Astrocyte of the spinal cord (primary cell): ENCODE measurements at regions not wholly inside any gene's neighbourhood (a gene's known extent, or its start where the extent isn't known, plus 50 kb on each side); places are given as distances from the start of the nearest gene placed in this dataset.

Experiments
- DNase-seq: peaks from one replicate; pipeline ENCODE4 v3.0.0; 2011; ENCODE audit warnings: low read depth, low spot score
- H3K4me3 ChIP-seq: 2 replicates; pipeline ENCODE4 v1.5.1; 2011; ENCODE audit warnings: low read depth, mild to moderate bottlenecking, low read length, moderate library complexity
- in situ Hi-C: cut with HindIII; loops from 2 replicates; pipeline ENCODE4 v1.10.0; 2017; ENCODE audit warnings: low sequenced_read_pairs
- TF ChIP-seq, protein P1 (sequence below): IDR thresholded peaks from 2 replicates; pipeline ENCODE4 v1.5.1; 2012; ENCODE audit warnings: low read depth, mild to moderate bottlenecking, low read length, inconsistent platforms

DNA sequence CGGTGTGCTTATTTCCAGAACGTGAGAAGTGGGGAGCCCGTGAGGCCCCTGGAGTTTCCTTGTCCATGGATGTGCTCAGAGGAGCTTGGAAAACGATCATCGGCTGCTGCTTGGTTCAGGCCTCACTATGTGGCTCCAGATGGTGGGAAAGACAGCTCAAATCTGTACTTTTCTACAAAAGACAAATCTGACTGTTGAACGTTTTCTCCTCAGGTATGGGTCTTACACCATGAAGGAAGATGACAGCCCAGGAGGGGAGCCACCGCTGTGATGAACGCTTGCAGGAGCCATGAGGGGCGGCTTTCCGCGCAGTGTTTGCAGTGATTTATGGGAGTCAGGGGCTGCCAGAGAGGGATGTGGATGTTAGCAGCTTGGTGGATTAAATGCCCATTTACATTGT lies 109.4 kb upstream of the E2F8 start:
- in situ Hi-C loops = no loop called here
- no peak for DNase-seq
- no peak overlapping the region for H3K4me3 ChIP-seq
- TF ChIP-seq, protein P1, sequence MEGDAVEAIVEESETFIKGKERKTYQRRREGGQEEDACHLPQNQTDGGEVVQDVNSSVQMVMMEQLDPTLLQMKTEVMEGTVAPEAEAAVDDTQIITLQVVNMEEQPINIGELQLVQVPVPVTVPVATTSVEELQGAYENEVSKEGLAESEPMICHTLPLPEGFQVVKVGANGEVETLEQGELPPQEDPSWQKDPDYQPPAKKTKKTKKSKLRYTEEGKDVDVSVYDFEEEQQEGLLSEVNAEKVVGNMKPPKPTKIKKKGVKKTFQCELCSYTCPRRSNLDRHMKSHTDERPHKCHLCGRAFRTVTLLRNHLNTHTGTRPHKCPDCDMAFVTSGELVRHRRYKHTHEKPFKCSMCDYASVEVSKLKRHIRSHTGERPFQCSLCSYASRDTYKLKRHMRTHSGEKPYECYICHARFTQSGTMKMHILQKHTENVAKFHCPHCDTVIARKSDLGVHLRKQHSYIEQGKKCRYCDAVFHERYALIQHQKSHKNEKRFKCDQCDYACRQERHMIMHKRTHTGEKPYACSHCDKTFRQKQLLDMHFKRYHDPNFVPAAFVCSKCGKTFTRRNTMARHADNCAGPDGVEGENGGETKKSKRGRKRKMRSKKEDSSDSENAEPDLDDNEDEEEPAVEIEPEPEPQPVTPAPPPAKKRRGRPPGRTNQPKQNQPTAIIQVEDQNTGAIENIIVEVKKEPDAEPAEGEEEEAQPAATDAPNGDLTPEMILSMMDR = no peak

DNA sequence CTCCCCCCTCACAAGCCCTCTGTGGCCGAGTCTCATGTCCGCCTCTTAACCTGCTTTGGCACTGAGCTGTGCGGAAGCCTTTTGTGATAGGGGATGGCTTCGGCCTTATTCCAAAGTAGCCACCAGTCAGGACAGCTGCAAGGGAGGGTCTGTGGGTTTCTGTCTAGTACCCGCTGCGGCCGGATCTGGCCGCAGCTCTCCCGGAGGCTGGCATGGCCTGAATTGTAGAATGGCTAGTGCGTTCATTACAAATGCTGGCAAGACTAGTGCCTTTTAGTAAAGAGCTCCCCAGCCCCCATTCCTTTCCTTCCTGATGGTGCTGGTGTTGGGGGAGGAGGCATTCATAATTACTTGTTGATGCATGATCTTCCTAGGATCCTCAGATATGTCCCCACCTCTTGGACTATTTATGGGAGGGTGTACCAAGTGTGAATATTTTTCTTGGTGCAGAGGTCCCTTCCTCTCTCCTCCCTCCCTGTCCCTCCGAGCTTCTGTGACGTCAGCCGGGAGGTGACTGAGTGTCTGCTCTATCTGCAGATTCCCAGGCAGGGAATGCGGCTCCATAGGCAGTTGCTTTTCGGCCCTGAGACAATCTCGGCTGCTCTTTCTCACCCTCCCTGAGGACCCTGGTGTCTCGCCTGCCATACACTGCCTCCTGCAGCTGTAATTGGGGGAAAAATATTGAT lies 108.7 kb upstream of the E2F8 start:
- DNase-seq = peak; percentile 50
- H3K4me3 ChIP-seq = no peak overlapping the region
- TF ChIP-seq, protein P1 = no peak
- in situ Hi-C loops = no loop called here

DNA sequence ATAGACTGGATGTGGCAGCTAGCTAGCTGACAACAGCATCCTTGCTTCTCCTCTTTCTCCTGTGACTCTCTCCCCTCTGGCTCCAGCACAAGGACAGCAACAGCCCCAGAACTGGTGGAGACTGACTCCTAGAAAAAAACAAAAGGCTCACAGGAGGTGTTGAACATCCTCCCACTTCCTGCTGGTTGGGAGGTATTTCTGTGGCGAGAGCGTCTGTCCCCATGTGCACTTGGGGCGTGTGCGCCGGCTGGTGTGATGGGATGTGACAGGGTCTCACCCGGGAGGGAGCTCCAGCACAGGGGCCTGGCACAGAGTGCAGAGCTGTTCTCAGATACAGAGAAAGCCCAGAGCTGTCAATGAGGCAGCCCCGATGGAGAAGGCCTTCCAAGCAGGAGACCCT lies 107.2 kb upstream of the E2F8 start:
- TF ChIP-seq, protein P1 = no peak
- in situ Hi-C loops = no loop called here
- H3K4me3 ChIP-seq = no peak overlapping the region
- DNase-seq = no peak

DNA sequence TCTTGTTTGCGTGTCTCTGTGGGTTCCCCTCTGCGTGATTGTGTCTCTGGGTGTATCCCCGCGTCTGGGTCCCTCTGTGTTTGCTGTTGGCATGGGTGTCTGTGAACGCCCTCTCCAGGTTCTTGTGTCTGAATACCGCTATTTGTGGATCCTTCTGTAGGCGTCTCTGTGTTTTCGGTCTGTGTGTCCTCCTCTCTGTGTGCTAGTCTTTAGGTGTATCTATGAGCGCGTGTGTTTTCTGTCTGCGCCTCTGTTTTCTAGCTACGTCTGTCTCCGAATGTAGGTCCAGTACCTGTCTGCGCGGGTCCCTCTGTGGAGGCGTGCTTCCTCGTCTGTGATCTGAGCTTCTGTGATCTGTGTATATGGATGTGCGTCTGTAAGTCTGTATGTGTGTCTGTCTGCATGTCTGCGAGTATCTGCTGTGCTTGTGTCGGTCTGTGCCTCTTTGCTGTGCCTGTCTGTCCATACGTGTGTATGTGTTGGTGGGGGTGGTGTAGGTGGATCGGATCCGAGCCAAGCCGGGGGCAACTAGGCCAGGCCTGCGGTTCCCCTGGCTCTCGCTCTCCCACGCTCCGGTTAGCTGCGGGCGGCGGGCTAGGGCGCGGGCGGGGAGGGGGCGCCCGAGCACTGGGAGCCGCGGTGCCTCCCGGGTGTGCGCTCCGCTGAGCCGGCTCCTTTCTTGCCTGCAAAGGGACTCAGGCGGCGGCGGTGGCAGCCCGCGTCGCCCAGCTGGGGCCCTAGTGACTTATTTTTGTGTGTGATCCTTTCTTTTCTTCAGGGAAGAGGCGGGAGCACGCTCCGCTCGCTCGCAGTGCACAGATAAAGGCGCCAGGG lies 105.3 kb upstream of the E2F8 start:
- TF ChIP-seq, protein P1 = no peak
- peak overlapping the region; percentile 5 for H3K4me3 ChIP-seq
- peak; percentile 13 for DNase-seq
- in situ Hi-C loops = no loop called here

DNA sequence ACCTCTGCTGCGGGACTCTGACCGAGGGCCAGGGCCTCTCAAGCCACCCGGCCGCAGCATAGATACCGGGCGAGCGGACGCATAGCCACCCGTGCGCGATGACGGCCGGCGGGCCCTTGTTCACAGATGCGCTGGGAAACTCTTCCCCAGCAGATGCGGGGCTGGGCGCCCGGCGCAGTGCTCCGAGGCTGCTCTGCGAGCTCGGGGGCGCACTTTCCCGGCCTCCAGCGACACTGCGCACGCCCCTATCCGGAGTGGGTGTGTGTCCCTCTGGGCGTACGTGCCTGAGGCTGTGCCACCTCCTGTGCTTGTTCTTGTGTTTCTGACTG lies 104.7 kb upstream of the E2F8 start:
- peak overlapping the region; percentile 4 for H3K4me3 ChIP-seq
- DNase-seq = no peak
- in situ Hi-C loops = no loop called here
- TF ChIP-seq, protein P1 = no peak

DNA sequence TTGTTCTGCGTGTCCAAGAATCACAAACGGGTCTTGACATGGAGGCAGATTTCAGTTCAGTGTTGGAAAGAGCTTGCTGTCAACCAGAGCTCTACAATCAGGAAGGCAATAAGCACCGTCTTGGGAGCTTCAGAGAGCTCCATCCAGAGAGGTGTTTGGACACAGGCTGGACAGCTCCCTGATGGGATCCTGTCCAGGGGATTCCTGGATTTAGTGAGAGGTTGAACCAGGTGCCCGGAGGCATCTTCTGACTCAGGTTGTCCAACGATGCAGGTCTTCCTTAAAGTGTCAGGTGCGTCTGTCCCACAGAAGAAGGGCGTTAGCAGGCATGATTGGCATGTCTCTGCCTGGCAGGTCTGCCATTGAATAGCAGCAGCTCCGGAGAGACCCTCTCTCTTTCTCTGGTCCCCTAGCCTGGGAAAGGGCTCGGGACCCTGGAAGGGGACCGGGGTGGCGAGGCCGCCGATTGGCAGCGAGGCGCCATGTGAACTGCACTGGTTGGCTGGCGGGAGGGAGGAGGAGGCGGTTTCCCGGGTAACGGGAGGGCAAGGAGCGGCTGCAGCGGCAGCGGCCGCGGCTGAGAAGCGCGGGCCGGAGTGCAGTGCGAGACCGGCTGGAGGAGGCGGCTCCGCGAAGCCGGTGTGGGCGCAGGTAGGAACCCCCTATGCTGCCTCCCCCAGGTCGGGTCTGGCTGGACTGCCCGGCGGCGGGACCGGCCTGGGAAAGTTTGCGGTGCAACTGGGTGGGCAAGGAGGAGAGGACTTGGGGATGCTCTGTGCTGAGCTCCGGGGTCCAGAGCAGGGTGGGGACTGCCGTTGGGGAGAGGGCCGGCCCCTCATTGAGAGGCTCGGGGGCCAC lies 104.1 kb upstream of the E2F8 start:
- peak overlapping the region; percentile 4 for H3K4me3 ChIP-seq
- in situ Hi-C loops = no loop called here
- TF ChIP-seq, protein P1 = no peak
- peak; percentile 31 for DNase-seq
